ENCODE measurements at regions not wholly inside any gene's neighbourhood (a gene's known extent, or its start where the extent isn't known, plus 50 kb on each side); places are given as distances from the start of the nearest gene placed in this dataset.
"Not testable (repeated sequence)": the region's sequence is repeated elsewhere in the genome, so short reads cannot be mapped to it uniquely, and the experiment has no call there.

DNA sequence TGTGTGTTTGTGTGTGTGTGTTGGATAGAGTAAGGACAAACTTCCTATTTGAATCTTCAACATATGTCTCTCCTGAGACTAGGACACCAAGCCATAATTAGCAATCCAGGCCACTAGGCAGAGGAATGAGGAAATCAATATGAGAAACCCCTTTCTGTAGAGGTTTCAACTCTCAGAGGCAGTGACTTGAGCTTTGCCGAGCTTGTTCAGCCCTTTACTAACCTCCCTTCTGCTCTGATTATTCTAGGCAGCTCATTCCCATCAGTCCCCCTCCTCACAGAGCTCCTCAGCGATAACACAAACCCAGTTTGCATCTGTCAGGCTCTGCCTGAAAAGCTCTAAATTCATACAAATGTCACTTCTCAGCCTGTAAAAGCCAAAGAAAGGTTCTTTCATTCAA lies 1030.3 kb downstream of the CDH8 start:
- DNase-seq (ENCODE audit: low spot score): no peak

GRCh38 chr16:61002479-61003204 lies 1033.6 kb downstream of the CDH8 start:
- no peak for DNase-seq (ENCODE audit: low spot score)

DNA sequence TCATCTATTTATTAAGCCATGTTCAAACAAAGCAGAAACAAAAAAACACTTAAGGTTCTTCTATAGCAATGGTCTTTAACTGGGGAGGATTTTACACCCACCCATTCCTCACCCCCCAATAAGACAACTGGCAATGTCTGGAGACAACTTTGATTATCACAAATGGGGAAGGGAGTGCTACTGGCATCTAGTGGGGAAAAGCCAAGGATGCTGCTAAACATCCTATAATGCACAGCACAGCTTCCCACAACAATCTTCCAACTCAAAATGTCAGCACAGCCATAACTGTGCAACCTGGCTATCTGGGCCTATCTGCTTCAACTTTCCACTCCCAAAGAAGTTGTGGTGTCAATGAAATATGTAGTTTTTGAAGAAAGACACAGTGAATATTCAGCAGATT lies 1044.4 kb downstream of the CDH8 start:
- DNase-seq (ENCODE audit: low spot score): no peak

DNA sequence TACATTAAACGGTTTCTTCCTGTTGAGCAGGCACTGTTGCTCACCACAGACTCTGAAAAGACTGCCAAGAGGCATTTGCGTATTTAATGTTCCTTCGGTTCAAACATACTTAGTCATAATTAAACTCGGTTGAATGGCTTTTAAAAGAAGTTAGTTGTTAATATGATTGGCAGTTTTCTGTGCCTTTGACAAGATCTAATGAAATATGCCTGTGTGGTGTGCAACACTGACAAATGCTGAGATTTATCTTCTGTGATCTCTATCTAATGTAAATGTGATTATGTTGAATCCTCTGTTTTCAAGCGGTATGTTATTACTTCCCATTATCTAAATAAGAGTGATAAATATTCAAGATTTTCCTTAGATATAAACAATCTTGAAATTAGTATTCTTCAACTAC lies 1046.6 kb downstream of the CDH8 start:
- DNase-seq (ENCODE audit: low spot score): no peak

- no peak for DNase-seq (ENCODE audit: low spot score)
Measured at GRCh38 chr16:60979119-60979518, 1057.1 kb downstream of the CDH8 start.

DNA sequence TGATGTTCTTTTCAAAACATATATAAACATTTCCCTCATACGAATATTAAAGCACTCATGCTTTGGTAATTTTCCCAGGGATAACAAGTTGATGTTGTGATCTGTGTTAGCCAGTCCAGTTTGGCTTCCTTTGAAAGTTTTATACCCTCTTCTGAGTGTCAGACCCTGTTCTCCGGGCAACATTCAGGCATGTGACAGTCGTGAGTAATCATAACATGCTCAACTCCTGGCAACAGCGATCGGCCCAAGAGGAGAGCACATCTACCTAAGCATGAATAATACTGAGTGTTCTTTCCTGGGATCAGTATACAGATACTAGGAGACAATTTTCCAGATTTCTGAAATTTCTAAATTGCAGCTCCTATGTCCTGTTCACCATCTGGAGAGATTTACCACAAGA lies 1086.4 kb downstream of the CDH8 start:
- DNase-seq (ENCODE audit: low spot score): no peak

DNA sequence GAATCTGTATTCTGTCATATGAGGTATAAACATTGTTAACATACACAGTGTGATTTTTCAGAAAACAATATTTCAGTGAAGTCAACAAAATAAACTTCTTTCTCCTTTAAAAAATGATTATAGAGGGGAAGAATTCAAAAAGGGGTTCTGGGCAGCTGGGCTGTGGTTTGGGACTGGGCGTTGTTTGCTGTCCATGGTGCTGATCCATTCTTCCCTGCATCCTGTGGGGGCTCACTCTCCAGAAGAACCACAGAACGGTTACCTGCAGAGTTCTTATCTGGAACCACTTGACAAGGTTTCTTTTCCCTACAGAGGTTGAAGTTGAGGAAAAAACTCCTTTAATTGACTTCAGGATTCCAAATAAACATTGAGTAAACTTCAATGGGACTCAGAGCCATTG lies 1091.0 kb downstream of the CDH8 start:
- no peak for DNase-seq (ENCODE audit: low spot score)

GRCh38 chr16:60936189-60936588 lies 1100.0 kb downstream of the CDH8 start:
- not testable (repeated sequence) for DNase-seq (ENCODE audit: low spot score)

DNA sequence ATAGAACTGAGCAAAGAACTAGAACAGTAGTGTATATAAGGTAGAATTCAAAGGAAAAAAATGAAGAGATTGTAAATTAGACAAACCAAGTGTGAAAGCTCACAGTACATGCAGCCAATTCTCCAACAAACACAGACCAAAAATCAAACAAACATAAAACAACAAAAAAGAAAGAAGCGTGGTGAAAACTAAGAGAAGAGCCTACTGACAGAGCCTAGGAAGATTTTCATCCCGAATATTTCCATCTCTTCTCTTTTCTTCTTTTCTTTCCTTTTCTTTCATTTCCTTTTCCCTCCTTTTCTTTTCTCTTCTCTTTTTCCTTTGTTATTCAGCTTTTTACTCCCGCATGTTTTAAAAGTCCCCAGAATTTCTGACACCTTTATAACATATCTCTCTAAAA lies 1103.6 kb downstream of the CDH8 start:
- no peak for DNase-seq (ENCODE audit: low spot score)

GRCh38 chr16:60930291-60930690 lies 1105.9 kb downstream of the CDH8 start:
- DNase-seq (ENCODE audit: low spot score): no peak

- no peak for DNase-seq (ENCODE audit: low spot score)
Measured at GRCh38 chr16:60922920-60923319, 1113.3 kb downstream of the CDH8 start.

DNA sequence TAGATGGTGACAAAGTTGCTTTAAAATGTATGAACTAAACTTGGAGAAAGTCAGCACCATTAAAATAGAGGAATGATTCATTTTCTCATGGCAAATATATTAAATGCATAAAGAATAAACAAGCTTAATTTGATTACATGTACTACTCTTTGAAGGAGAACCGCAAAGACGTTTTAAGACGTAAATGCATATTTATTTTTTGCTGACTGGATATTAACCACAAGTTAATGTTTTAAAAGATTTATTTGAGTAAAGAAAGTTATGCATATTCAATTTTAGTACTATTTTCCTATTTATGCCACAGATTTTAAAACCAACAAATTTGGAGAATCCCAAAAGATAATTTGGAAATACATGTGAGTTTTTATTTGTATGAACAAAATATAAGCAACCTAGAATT lies 1121.9 kb downstream of the CDH8 start:
- DNase-seq (ENCODE audit: low spot score): no peak

DNA sequence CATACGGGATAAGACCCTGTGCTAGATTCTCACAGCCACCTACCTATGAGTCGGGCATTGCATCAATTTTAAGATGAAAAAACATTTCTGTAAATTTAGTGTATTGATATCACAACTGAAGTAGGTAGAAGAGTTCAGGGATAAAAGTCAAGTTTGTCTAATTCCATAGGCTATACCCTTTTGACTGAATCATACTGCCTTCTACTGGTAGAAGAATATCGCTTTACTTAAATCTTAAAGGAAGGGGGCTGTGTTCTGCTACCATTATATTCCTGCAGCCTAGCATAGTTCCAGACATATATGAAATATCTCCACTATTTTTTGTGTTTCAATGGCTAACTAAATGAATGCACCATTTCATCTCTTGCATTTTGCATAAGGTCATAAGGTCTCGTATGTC lies 1128.6 kb downstream of the CDH8 start:
- no peak for DNase-seq (ENCODE audit: low spot score)

DNA sequence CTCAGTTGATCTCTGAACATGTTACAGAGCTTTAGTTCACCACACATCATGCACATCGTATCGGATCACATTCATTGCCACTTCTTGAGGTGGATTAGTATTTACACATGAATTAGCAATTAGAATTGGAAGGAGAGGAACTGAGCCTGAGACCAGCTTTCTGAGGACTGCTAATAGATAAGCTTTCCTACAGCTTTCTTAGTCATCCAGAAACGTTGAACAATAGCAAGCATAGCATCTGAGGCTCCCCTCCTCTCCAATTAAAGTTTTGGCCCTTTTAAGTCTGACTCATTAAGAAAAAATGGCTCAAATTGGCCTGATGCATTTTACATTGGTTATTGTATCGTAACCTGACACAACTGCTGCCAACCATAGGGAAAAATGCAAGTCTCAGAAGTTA lies 1130.4 kb downstream of the CDH8 start:
- no peak for DNase-seq (ENCODE audit: low spot score)

- DNase-seq (ENCODE audit: low spot score): no peak
Measured at GRCh38 chr16:60902114-60902513, 1134.1 kb downstream of the CDH8 start.

DNA sequence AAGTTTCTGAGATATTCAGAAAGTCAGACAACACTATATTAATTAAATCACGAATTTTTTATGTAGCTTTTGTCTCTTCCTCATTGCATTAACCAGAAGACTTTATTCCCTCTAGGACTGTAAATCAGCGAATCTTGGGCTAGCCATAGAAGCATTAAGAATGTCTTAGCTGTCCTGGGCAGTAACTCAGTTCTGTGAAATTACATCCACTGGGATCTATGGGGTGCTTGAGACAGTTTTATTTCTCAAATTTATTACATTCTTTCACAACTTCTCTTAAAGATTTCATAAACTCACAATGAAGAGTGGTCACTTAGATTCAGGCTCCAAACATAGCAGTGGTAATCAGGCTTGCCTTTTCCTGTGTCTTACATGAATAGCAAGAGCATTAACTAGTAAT lies 1153.4 kb downstream of the CDH8 start:
- DNase-seq (ENCODE audit: low spot score): no peak

DNA sequence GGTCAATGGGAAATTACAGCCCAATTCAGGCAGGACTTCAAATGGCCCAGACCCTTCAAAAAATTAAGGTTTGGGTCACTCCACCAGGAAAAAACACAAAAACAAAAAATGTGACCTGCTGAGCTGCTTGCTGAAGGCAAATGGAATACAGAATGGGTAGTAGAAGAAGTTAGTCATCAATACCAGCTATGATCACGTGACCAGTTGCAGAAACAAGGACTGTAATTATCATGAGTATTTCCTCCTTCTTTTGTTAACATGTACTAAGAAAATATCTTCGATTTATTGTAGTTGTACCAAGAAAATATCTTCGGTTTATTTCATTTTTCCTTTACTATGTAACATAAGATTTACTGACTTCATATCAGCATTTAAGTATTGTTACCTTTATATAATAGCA lies 1183.6 kb downstream of the CDH8 start:
- no peak for DNase-seq (ENCODE audit: low spot score)

DNA sequence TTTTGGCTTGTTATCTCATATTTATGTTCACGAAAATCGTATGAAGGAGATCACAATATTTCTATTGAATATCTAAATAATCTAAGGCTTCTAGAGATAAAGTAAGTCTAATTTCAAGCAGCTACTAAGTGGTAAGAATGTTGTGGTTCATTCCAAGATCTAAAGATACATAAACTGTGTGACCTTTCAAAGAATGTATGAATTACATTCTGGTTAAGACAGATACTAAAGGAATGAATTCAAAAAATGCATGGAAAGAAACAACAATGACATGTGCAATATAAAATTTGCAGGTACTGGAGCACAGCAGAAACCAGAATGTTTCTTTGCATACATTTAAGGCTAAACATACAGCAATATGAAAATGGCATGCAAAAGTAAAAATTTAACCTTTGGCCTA lies 1214.6 kb downstream of the CDH8 start:
- no peak for DNase-seq (ENCODE audit: low spot score)

GRCh38 chr16:60820361-60820760 lies 1215.9 kb downstream of the CDH8 start:
- DNase-seq (ENCODE audit: low spot score): no peak

- DNase-seq (ENCODE audit: low spot score): no peak
Measured at GRCh38 chr16:60818465-60818864, 1217.8 kb downstream of the CDH8 start.

GRCh38 chr16:60816461-60816860 lies 1219.8 kb downstream of the CDH8 start:
- no peak for DNase-seq (ENCODE audit: low spot score)

DNA sequence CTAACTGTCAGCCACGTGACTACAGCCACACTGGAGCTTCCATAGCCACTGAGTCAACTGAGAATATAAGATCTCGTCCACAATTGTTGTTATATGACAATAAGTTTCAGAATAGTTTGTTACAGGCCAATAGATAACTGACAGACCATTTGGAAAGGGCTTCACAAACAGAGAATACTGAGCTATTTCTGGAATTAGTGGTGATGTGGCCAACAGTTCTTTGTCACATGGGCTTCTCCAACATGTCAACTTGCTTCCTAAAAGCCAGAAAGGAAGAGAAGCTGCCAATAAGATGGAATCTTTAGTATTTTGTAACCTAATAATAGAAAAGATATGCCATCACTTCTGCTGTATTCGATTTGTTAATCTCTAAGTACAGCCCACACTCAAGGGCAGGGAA lies 1220.4 kb downstream of the CDH8 start:
- no peak for DNase-seq (ENCODE audit: low spot score)

GRCh38 chr16:60815033-60815432 lies 1221.2 kb downstream of the CDH8 start:
- no peak for DNase-seq (ENCODE audit: low spot score)

GRCh38 chr16:60811657-60812056 lies 1224.6 kb downstream of the CDH8 start:
- DNase-seq (ENCODE audit: low spot score): no peak
